PC-3 (cell line): ENCODE measurements at regions not wholly inside any gene's neighbourhood (a gene's known extent, or its start where the extent isn't known, plus 50 kb on each side); places are given as distances from the start of the nearest gene placed in this dataset.

Experiments
- ATAC-seq: fragments of 200-7000 bp; cut with Tn5 transposase; 2 replicates; pipeline ENCODE4 v1.9.1; 2020; ENCODE audit warnings: mild to moderate bottlenecking, moderate library complexity
- BruUV-seq: library from RNA; stranded (reverse); fragments of 400-500 nt; replicated peaks from 2 replicates; lab custom pipeline; 2021; lab: Mats Ljungman, UMichigan
- CTCF ChIA-PET: fragments of 300-600 bp; sonication (Branson Sonifier 250); formaldehyde crosslinking; loops from one replicate; lab custom pipeline; 2022; ENCODE audit warnings: antibody characterized with exemption; lab: Charles Lee
- POLR2A ChIA-PET: fragments of 300-600 bp; sonication (Branson Sonifier 250); formaldehyde crosslinking; loops from one replicate; lab custom pipeline; 2022; ENCODE audit warnings: antibody characterized with exemption; ENCODE audit not compliant: unreplicated experiment; lab: Charles Lee
- DNase-seq: peaks from one replicate; pipeline ENCODE4 v3.0.0-alpha.2; 2015
- H2AFZ ChIP-seq: fragments of 300-600 bp; sonication (generic); 2 replicates; pipeline ENCODE4 v1.6.0; 2016; ENCODE audit warnings: antibody characterized with exemption, low read length
- H3F3A ChIP-seq: fragments of 300-600 bp; sonication (generic); one replicate; pipeline ENCODE4 v1.6.0; 2017; ENCODE audit warnings: antibody characterized with exemption, low read length, control low read depth, mild to moderate bottlenecking; ENCODE audit not compliant: unreplicated experiment
- H3K27ac ChIP-seq: fragments of 300-600 bp; sonication (generic); 2 replicates; pipeline ENCODE4 v1.5.1; 2016; ENCODE audit warnings: mild to moderate bottlenecking, low read length
- H3K27me3 ChIP-seq: fragments of 300-600 bp; sonication (generic); 2 replicates; pipeline ENCODE4 v1.6.1; 2016; ENCODE audit warnings: low read length, mixed read lengths
- H3K36me3 ChIP-seq: fragments of 300-600 bp; sonication (generic); 2 replicates; pipeline ENCODE4 v1.6.1; 2016; ENCODE audit warnings: low read depth, mixed run types, low read length, mixed read lengths
- H3K4me1 ChIP-seq: fragments of 300-600 bp; sonication (generic); 2 replicates; pipeline ENCODE4 v1.5.1; 2016; ENCODE audit warnings: low read length; ENCODE audit not compliant: insufficient read depth
- H3K4me2 ChIP-seq: fragments of 300-600 bp; sonication (generic); 2 replicates; pipeline ENCODE4 v1.6.0; 2016; ENCODE audit warnings: low read length
- H3K4me3 ChIP-seq: fragments of 300-600 bp; sonication (generic); 2 replicates; pipeline ENCODE4 v1.5.1; 2016; ENCODE audit warnings: mild to moderate bottlenecking, low read length, mixed read lengths
- H3K79me2 ChIP-seq: fragments of 300-600 bp; sonication (generic); 2 replicates; pipeline ENCODE4 v1.6.1; 2017; ENCODE audit warnings: low read length, mixed read lengths
- H3K9ac ChIP-seq: fragments of 300-600 bp; sonication (generic); 2 replicates; pipeline ENCODE4 v1.6.0; 2016; ENCODE audit warnings: mild to moderate bottlenecking, low read length
- H3K9me2 ChIP-seq: fragments of 300-600 bp; sonication (generic); replicated peaks from 2 replicates; pipeline ENCODE4 v1.6.1; 2016; ENCODE audit warnings: mixed run types, low read length, mixed read lengths
- H3K9me3 ChIP-seq: fragments of 300-600 bp; sonication (generic); 2 replicates; pipeline ENCODE4 v1.6.1; 2016; ENCODE audit warnings: low read length, mixed read lengths
- H4K20me1 ChIP-seq: fragments of 300-600 bp; sonication (generic); 2 replicates; pipeline ENCODE4 v1.6.1; 2016; ENCODE audit warnings: low read length, mixed read lengths
- EZH2 ChIP-seq: fragments of 300-600 bp; sonication (generic); IDR thresholded peaks from one replicate; pipeline ENCODE4 v1.6.1; 2017; ENCODE audit warnings: antibody characterized with exemption, mild to moderate bottlenecking, low read length; ENCODE audit not compliant: unreplicated experiment
- EZH2phosphoT487 ChIP-seq: fragments of 300-600 bp; sonication (generic); IDR thresholded peaks from 2 replicates; pipeline ENCODE4 v1.6.1; 2018; ENCODE audit warnings: mild to moderate bottlenecking, antibody characterized with exemption, low read length, borderline replicate concordance
- intact Hi-C: fragments of 100-400 bp; cut with micrococcal nuclease; formaldehyde crosslinking; loops from 2 replicates; pipeline ENCODE4 v1.9.0; 2023
- TF ChIP-seq, protein P1 (sequence below): fragments of 300-600 bp; sonication (generic); conservative IDR thresholded peaks from 2 replicates; pipeline ENCODE4 v1.5.1; 2017; ENCODE audit warnings: antibody characterized with exemption, low read depth, mild to moderate bottlenecking, low read length

DNA sequence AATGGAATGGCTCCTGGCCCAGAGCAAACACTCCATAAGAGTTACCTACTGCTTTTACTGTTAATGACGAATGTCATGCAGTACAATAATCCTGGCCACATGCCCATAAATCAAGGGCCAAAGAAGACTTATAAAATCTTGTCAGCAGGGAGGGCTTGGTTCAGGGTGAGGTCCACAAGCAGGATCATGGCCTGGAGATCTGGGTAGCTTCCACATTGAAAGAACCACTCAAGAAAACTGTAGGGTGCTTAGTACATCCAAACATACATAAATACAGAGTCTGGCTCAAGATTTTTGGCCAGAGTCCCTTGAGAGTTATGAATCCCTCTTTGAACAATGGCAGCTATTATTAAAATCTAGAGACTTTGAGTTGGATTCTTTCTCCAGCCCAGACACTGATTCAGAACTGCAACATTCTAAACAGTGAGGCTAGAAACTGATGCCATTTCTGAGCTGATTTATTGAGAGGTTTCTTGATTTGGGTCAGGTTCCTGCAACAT is 188.7 kb downstream of the CDC5L start:
- H3K4me2 ChIP-seq = no peak overlapping the region
- POLR2A ChIA-PET = no interaction called here

DNA sequence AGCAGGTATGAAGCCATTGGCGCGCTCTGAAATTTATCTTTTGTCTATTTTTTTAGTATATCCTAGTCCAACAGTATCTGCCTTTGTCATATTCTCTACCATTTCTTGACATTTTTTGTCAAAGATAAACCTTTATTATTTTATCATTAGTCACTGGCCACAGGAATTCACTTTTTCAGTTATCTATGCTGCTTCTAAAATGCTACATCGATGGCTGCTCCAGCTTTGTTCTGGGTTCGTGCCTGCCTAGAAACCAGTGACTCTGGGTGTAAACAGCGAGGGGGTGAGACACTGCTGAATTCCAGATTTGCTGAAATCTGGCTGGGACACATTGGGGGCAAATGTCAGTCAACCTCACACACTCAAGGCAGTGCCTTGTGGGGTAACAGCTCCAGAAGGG is 193.4 kb downstream of the CDC5L start:
- Histone ChIP-seq H3F3A (no peaks in the 10 kb centered on the region), H3K4me3 (no peak overlapping the region), H3K4me2 (no peak overlapping the region), H2AFZ (no peak overlapping the region), H3K27ac (no peak overlapping the region), H3K27me3 (no peaks in the 10 kb centered on the region), H3K9me3 (0 out of 2 replicates have a peak, but pooled peaks cover 11% of the 10 kb centered on the region), H3K9me2 (no peaks in the 10 kb centered on the region), H3K36me3 (no peaks in the 10 kb centered on the region), H3K9ac (no peak overlapping the region), H4K20me1 (no peaks in the 10 kb centered on the region), H3K4me1 (no peaks in the 10 kb centered on the region), H3K79me2 (no peaks in the 10 kb centered on the region)
- BruUV-seq = no TSS peak
- TF ChIP-seq EZH2 (no peak), EZH2phosphoT487 (no peak)
- TF ChIP-seq, protein P1, sequence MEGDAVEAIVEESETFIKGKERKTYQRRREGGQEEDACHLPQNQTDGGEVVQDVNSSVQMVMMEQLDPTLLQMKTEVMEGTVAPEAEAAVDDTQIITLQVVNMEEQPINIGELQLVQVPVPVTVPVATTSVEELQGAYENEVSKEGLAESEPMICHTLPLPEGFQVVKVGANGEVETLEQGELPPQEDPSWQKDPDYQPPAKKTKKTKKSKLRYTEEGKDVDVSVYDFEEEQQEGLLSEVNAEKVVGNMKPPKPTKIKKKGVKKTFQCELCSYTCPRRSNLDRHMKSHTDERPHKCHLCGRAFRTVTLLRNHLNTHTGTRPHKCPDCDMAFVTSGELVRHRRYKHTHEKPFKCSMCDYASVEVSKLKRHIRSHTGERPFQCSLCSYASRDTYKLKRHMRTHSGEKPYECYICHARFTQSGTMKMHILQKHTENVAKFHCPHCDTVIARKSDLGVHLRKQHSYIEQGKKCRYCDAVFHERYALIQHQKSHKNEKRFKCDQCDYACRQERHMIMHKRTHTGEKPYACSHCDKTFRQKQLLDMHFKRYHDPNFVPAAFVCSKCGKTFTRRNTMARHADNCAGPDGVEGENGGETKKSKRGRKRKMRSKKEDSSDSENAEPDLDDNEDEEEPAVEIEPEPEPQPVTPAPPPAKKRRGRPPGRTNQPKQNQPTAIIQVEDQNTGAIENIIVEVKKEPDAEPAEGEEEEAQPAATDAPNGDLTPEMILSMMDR = no peak
- intact Hi-C loops = no loop called here
- CTCF ChIA-PET = no interaction called here
- DNase-seq (peak; percentile 8), ATAC-seq (no peak)
- POLR2A ChIA-PET = no interaction called here

More for the DNA sequence above, 188.7 kb downstream of the CDC5L start:
- no peak overlapping the region for H3K9ac ChIP-seq
- no peak overlapping the region for H3K27ac ChIP-seq
- CTCF ChIA-PET = no interaction called here
- BruUV-seq = no TSS peak
- no peaks in the 10 kb centered on the region; the same call in 1 of the 2 replicates for H3K27me3 ChIP-seq
- H4K20me1 ChIP-seq = no peaks in the 10 kb centered on the region
- intact Hi-C loops = no loop called here
- no peaks in the 10 kb centered on the region for H3K36me3 ChIP-seq
- H2AFZ ChIP-seq = no peak overlapping the region
- TF ChIP-seq EZH2phosphoT487 (no peak), EZH2 (no peak)
- TF ChIP-seq, protein P1 = no peak
- no peaks in the 10 kb centered on the region for H3F3A ChIP-seq
- ATAC-seq = no peak; the same call in 1 of the 2 replicates
- no peaks in the 10 kb centered on the region for H3K9me2 ChIP-seq
- H3K9me3 ChIP-seq = no peaks in the 10 kb centered on the region
- no peak for DNase-seq
- no peak overlapping the region for H3K4me3 ChIP-seq
- H3K4me1 ChIP-seq = no peaks in the 10 kb centered on the region
- no peaks in the 10 kb centered on the region for H3K79me2 ChIP-seq

DNA sequence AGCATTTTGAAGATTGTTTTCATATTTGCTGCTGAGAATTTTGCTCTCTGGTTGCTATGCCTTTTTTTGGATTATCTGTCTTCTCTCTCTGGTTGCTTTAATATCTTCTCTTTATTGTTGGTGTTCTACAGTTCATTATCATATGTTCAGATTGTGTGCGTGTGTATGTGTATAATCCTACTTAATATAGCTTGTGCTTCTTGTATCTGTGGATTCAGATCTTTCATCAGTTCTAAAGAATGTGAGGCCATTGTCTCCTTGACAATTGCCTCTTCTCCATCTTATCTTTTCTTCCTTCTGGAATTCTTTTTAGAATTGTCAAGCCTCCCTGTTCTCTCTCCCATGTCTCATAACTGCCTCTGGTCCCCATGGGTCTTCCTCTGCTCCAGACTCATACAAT is 195.4 kb downstream of the CDC5L start:
- Histone ChIP-seq H3K36me3 (no peaks in the 10 kb centered on the region), H4K20me1 (no peaks in the 10 kb centered on the region), H3K4me3 (no peak overlapping the region), H3K9me2 (no peaks in the 10 kb centered on the region), H3K4me2 (no peak overlapping the region), H3K79me2 (no peaks in the 10 kb centered on the region), H3K27me3 (no peaks in the 10 kb centered on the region), H2AFZ (no peak overlapping the region), H3K9ac (no peak overlapping the region), H3K4me1 (no peaks in the 10 kb centered on the region), H3K9me3 (0 out of 2 replicates have a peak, but pooled peaks cover 11% of the 10 kb centered on the region), H3F3A (no peaks in the 10 kb centered on the region), H3K27ac (no peak overlapping the region)
- CTCF ChIA-PET = no interaction called here
- DNase-seq (no peak), ATAC-seq (no peak)
- TF ChIP-seq, protein P1 = no peak
- no peak for TF ChIP-seq EZH2
- no peak for TF ChIP-seq EZH2phosphoT487
- POLR2A ChIA-PET = no interaction called here
- no TSS peak for BruUV-seq
- intact Hi-C loops = no loop called here
